Ecto neural progenitor cell (in vitro differentiated cells): ENCODE measurements at regions not wholly inside any gene's neighbourhood (a gene's known extent, or its start where the extent isn't known, plus 50 kb on each side); places are given as distances from the start of the nearest gene placed in this dataset.
"Not testable (repeated sequence)": the region's sequence is repeated elsewhere in the genome, so short reads cannot be mapped to it uniquely, and the experiment has no call there.

Experiments used
- DNase-seq: peaks from one replicate; pipeline ENCODE4 v3.0.0-alpha.2; 2018; ENCODE audit warnings: low spot score

- DNase-seq = no peak
Measured at GRCh38 chr2:2484301-2484700, 153.2 kb upstream of the MYT1L start.

GRCh38 chr2:2482851-2483250, 151.8 kb upstream of the MYT1L start:
- DNase-seq = no peak

- DNase-seq = no peak
Measured at GRCh38 chr2:2472881-2473280, 141.8 kb upstream of the MYT1L start.

- DNase-seq = no peak
Measured at GRCh38 chr2:2472044-2472443, 141.0 kb upstream of the MYT1L start.

- no peak for DNase-seq
Measured at GRCh38 chr2:2466534-2466933, 135.5 kb upstream of the MYT1L start.

GRCh38 chr2:2464643-2465042, 133.6 kb upstream of the MYT1L start:
- DNase-seq = no peak

GRCh38 chr2:2464094-2464493, 133.0 kb upstream of the MYT1L start:
- no peak for DNase-seq

- no peak for DNase-seq
Measured at GRCh38 chr2:2456721-2457120, 125.6 kb upstream of the MYT1L start.

GRCh38 chr2:2455151-2455550, 124.1 kb upstream of the MYT1L start:
- DNase-seq = no peak

- no peak for DNase-seq
Measured at GRCh38 chr2:2452961-2453360, 121.9 kb upstream of the MYT1L start.

- not testable (repeated sequence) for DNase-seq
Measured at GRCh38 chr2:2451275-2451674, 120.2 kb upstream of the MYT1L start.

GRCh38 chr2:2448178-2448577, 117.1 kb upstream of the MYT1L start:
- no peak for DNase-seq

- DNase-seq = no peak
Measured at GRCh38 chr2:2422621-2423020, 91.5 kb upstream of the MYT1L start.

GRCh38 chr2:2413525-2413924, 82.5 kb upstream of the MYT1L start:
- no peak for DNase-seq

GRCh38 chr2:2410987-2411386, 79.9 kb upstream of the MYT1L start:
- DNase-seq = no peak

GRCh38 chr2:2409481-2409880, 78.4 kb upstream of the MYT1L start:
- DNase-seq = no peak

GRCh38 chr2:2405780-2406179, 74.7 kb upstream of the MYT1L start:
- no peak for DNase-seq

- DNase-seq = no peak
Measured at GRCh38 chr2:2400286-2401038, 69.4 kb upstream of the MYT1L start.

GRCh38 chr2:2399396-2399795, 68.3 kb upstream of the MYT1L start:
- DNase-seq = no peak

- DNase-seq = no peak
Measured at GRCh38 chr2:2392332-2392731, 61.3 kb upstream of the MYT1L start.

GRCh38 chr2:2389215-2389614, 58.1 kb upstream of the MYT1L start:
- DNase-seq = no peak
